Kidney tubule cell (primary cell): ENCODE measurements at regions not wholly inside any gene's neighbourhood (a gene's known extent, or its start where the extent isn't known, plus 50 kb on each side); places are given as distances from the start of the nearest gene placed in this dataset.
"Not testable (repeated sequence)": the region's sequence is repeated elsewhere in the genome, so short reads cannot be mapped to it uniquely, and the experiment has no call there.

Source experiments
- DNase-seq: peaks from one replicate; pipeline ENCODE4 v3.0.0-alpha.2; 2018; ENCODE audit warnings: low spot score

GRCh38 chr16:63702981-63703590, 1418.8 kb downstream of the CDH11 start:
- peak; percentile 86 for DNase-seq

DNA sequence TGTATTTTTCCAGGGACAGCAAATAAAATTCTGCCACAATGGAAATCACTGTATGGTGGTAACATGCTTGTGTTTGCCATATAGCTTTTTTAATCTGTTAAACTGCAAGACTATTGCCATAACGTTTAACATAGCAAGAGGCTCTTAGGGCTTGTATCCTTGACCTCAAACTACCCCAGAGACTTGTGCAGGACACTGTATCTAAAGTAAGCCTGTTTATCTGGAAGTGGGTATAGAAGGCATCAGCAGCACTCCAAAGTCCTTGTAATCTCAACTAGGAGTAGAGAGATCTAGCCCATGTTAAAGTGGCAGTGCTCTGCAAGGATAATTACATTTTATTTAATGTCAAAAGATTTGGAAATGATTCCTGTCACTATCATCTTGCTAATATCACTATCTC, 1424.1 kb downstream of the CDH11 start:
- no peak for DNase-seq

GRCh38 chr16:63695347-63695746, 1426.5 kb downstream of the CDH11 start:
- no peak for DNase-seq

- no peak for DNase-seq
These were observed 1430.9 kb downstream of the CDH11 start for GRCh38 chr16:63690961-63691360.

DNA sequence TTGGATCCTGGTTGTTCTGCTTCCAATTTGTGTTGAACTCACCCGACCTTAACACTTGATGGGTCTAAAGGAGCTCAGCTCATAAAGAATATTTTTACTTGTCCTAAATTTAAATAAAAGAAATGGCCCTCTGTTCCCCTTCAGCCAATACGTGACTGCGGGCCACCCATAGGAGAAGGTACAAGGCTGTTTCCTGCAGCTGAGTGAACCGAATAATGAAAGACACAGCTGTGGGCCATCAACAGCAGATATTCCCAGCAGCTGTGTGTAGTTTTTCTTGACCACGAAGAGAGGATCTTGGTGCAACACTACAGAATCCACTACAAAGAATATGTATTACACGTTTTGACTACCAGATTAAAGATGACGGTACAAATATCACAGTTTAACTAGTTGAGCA, 1431.6 kb downstream of the CDH11 start:
- DNase-seq: no peak

- no peak for DNase-seq
These were observed 1432.8 kb downstream of the CDH11 start for GRCh38 chr16:63689068-63689467.

- DNase-seq: no peak
These were observed 1437.4 kb downstream of the CDH11 start for GRCh38 chr16:63684149-63685101.

DNA sequence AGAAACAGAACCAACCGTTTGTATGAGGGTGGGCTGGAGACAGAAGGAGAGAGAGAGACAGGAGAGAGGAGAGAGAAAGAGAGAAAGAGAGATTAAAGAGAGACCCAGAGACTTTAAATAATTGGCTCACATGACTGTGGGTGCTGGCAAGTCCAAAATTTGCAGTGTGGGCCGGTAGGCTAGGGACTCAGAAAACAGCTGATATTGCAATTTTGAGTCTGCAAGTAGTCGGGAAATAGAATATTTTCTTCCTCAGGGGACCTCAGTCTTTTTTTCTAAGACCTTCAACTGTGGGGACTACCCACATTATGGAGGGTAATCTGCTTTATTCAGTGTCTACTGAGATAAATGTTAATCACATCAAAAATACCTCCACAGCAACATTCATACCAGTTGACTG, 1439.0 kb downstream of the CDH11 start:
- no peak for DNase-seq

- no peak for DNase-seq
These were observed 1449.4 kb downstream of the CDH11 start for GRCh38 chr16:63672493-63672892.

DNA sequence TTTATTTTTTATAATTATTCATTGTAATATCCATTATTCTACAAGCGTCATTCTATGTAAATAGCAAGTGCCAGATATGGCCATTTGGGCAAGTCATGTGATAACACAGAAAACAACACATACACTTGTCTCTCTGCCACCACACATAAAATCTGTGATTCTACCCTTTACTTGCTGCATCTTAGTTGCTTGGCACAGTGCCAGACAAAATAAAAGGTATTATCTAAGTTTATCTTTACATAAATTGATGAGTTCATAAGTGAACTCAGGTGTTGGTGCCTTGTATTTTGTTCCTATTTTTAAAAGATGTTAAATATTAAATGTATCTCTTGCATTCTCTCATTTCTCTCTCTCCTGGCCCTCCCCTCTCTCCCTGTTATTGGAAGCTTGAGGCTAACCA, 1458.7 kb downstream of the CDH11 start:
- DNase-seq: no peak

- no peak for DNase-seq
These were observed 1466.0 kb downstream of the CDH11 start for GRCh38 chr16:63655846-63656245.

- DNase-seq: no peak
These were observed 1468.6 kb downstream of the CDH11 start for GRCh38 chr16:63653044-63653839.

- DNase-seq: no peak
These were observed 1469.8 kb downstream of the CDH11 start for GRCh38 chr16:63652091-63652490.

DNA sequence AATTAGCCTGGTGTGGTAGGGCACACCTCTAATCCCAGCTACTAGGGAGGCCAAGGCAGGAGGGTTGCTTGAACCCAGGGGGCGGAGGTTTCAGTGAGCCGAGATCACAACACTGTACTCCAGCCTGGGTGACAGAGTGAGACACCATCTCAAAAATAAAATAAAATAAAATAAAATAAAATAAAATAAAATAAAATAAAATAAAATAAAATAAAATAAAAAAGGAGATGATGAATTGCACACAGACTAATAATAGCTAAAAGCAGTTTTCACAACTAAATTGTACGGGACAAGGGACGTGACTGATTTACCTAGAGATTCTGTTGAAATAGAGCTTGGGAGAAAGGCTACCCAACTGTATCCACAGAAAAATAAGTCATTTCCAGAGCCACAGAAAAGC, 1471.3 kb downstream of the CDH11 start:
- no peak for DNase-seq

DNA sequence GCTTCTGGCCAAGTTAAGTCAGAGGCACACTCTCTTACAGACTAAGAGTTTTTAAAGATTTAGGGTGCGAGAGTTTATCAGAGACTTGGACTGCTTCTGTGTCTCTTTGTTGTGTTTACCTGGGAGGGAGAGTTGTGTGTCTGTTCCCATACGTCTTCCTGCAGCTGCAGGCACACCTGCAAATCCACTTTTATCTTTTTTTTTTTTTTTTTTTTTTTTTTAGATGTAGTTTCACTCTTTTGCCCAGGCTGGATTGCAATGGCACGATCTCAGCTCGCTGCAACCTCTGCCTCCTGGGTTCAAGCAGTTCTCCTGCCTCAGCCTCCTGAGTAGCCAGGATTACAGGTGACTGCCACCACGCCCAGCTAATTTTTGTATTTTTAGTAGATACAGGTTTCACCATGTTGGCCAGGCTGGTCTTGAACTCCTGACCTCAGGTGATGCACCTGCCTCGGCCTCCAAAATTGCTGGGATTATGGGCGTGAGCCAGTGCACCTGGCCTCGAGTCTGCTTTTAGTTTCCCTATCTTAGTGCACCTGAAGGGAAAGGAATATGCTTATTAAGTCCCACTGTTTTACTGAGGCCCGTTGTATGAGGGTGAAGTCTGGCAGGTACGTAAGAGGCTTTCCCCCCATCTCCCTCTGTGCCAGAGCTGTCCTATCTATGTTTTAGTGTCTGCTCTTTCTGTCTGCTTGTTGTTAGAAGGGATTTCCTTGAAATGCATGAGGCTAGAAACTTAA, 1488.0 kb downstream of the CDH11 start:
- DNase-seq: not testable (repeated sequence)

DNA sequence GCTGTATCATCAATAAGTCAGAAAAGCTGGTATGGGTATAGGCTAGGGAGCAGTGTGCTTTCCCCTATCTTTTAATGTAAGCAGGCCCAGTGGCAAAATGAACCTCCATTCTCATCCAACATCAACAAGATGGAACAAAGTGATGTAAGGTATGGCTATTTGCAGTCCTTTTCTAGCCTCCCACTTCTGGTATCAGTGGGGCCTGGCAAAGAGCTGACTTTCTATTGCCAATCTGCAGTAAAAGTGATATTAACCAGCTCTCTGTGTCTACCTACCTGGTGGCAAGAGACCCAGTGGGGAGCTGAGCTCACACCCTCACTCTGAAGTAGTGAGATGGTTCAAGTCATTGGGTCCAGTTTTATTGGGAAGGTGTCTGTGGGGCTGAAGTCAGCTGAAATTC, 1492.6 kb downstream of the CDH11 start:
- DNase-seq: no peak

DNA sequence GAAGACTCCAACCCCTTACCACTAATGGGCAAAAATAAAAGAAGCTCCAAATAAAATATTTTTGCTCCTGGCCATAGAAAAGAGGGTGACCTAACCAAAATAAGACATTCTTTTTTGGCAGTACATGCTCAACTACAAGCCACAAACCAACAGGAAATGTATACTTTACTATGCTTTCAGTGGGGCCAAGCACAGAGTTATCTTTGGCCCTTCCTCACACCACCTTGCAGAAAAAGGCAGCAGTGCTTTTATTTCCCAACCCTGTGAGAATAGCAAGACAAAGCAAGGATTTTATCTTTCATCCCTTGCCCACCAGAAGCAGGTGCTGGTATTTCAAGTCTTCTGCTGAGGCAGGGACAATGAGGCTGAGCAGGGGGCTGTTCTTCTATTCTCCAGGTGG, 1493.1 kb downstream of the CDH11 start:
- DNase-seq: no peak

- no peak for DNase-seq
These were observed 1496.7 kb downstream of the CDH11 start for GRCh38 chr16:63625126-63625525.

GRCh38 chr16:63623551-63624039, 1498.3 kb downstream of the CDH11 start:
- DNase-seq: no peak

DNA sequence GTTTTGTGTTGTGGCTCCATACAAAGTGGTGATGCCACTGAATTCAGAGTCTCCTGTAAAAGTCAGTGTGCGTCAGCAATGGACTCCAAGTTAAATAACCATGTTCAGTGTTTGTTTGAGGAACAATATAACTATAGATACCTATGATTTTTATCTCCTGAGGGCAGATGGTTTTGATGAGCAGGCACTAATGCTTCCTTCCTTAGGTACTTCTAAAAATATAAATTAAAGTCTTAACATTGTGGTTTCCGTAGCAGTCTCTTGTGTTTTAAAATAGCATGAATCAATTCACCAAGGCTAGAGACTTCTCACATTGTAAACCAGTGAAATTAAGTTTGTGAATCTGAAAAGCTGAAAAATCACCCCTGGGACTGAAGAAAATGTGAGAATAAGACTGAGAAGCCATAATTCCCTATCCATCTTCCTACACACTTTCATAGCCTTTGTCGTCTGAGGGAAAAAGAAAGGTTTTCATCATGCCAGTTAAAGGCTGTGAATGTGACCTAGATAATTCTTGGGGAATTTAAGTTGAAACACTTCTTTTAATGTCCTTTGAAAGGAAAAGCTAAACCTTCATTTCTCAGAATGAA, 1502.9 kb downstream of the CDH11 start:
- no peak for DNase-seq

- DNase-seq: peak; percentile 72
These were observed 1503.7 kb downstream of the CDH11 start for GRCh38 chr16:63617990-63618763.
